GM12878 (cell line): ENCODE measurements at regions not wholly inside any gene's neighbourhood (a gene's known extent, or its start where the extent isn't known, plus 50 kb on each side); places are given as distances from the start of the nearest gene placed in this dataset.

ENCODE experiments used
- ATAC-seq: fragments of 200-7000 bp; cut with Tn5 transposase; 3 replicates; pipeline ENCODE4 v1.9.1; 2020; ENCODE audit warnings: mild to moderate bottlenecking, moderate library complexity
- BruUV-seq: library from RNA; stranded (reverse); fragments of 400-500 nt; replicated peaks from 2 replicates; lab custom pipeline; 2021; lab: Mats Ljungman, UMichigan
- CTCF ChIA-PET: fragments of 300-600 bp; sonication (Branson Sonifier 250); formaldehyde crosslinking; extraction: SDS; loops from one replicate; lab custom pipeline; 2021; ENCODE audit warnings: inconsistent platforms; lab: Yijun Ruan, JAX
- POLR2A ChIA-PET: fragments of 350-600 bp; formaldehyde crosslinking; extraction: SDS; loops from one replicate; lab custom pipeline; 2021; ENCODE audit warnings: inconsistent platforms; lab: Charles Lee
- RAD21 ChIA-PET: fragments of 300-600 bp; sonication (Branson Sonifier 250); formaldehyde crosslinking; loops from one replicate; lab custom pipeline; 2023; ENCODE audit warnings: antibody characterized with exemption; ENCODE audit not compliant: unreplicated experiment; lab: Charles Lee
- SMC1A ChIA-PET: fragments of 300-600 bp; sonication (Branson Sonifier 250); formaldehyde crosslinking; loops from one replicate; lab custom pipeline; 2023; ENCODE audit not compliant: unreplicated experiment, uncharacterized antibody; lab: Charles Lee
- DNase-seq: peaks from one replicate; pipeline ENCODE4 v3.0.0-alpha.2; 2011; ENCODE audit warnings: low read depth, low spot score
- FAIRE-seq: peaks from 3 replicates; lab custom pipeline; 2011; peaks lifted over from hg19 to GRCh38; lab: Jason Lieb, UNC
- H2AFZ ChIP-seq: 2 replicates; pipeline ENCODE4 v1.6.0; 2011; ENCODE audit warnings: low read depth, low read length, control low read depth; ENCODE audit not compliant: control insufficient read depth
- H3K27ac ChIP-seq: 2 replicates; pipeline ENCODE4 v1.5.1; 2011; ENCODE audit warnings: control low read depth; ENCODE audit not compliant: control insufficient read depth, insufficient read depth
- H3K27me3 ChIP-seq, 2 experiments: replicated peaks in 1 of 2; 2 replicates each; pipeline versions ENCODE4 v1.6.0 to v1.6.1; 2011; ENCODE audit warnings: low read length in 1 of 2; ENCODE audit not compliant: control insufficient read depth in 2 of 2, insufficient read depth in 2 of 2
- H3K36me3 ChIP-seq, 2 experiments: 2 replicates each; pipeline ENCODE4 v1.5.1; 2011; ENCODE audit warnings: low read length in 1 of 2; ENCODE audit not compliant: control insufficient read depth in 2 of 2, insufficient read depth in 2 of 2
- H3K4me1 ChIP-seq: 2 replicates; pipeline ENCODE4 v1.6.1; 2011; ENCODE audit warnings: mild to moderate bottlenecking, low read length, moderate library complexity, mixed read lengths; ENCODE audit not compliant: control insufficient read depth, insufficient read depth
- H3K4me2 ChIP-seq: 2 replicates; pipeline ENCODE4 v1.6.0; 2011; ENCODE audit warnings: control low read depth; ENCODE audit not compliant: control insufficient read depth, insufficient read depth
- H3K4me3 ChIP-seq: fragments of 200-600 bp; sonication (generic); 2 replicates; pipeline ENCODE4 v1.5.1; 2016
- H3K79me2 ChIP-seq: 2 replicates; pipeline ENCODE4 v1.6.0; 2011; ENCODE audit warnings: low read length; ENCODE audit not compliant: control insufficient read depth, insufficient read depth
- H3K9ac ChIP-seq: 2 replicates; pipeline ENCODE4 v1.8.0; 2011; ENCODE audit warnings: low read length, control low read depth, mixed read lengths; ENCODE audit not compliant: control insufficient read depth, insufficient read depth
- H3K9me3 ChIP-seq: replicated peaks from 3 replicates; pipeline ENCODE4 v1.5.1; 2011; ENCODE audit warnings: mild to moderate bottlenecking, low read length; ENCODE audit not compliant: control insufficient read depth, insufficient read depth
- H4K20me1 ChIP-seq: 2 replicates; pipeline ENCODE4 v1.6.0; 2011; ENCODE audit not compliant: control insufficient read depth, insufficient read depth
- BRCA1 ChIP-seq: IDR thresholded peaks from 2 replicates; pipeline ENCODE4 v1.6.1; 2011; ENCODE audit warnings: low read depth, low read length, improper control_type of control experiment
- CREM ChIP-seq: IDR thresholded peaks from 2 replicates; pipeline ENCODE4 v1.6.1; 2014; ENCODE audit warnings: antibody characterized with exemption, low read depth
- MEF2B ChIP-seq: fragments of 450-650 bp; IDR thresholded peaks from 2 replicates; pipeline ENCODE4 v1.6.1; 2018; ENCODE audit warnings: mild to moderate bottlenecking, moderate library complexity; ENCODE audit not compliant: partially characterized antibody, poor library complexity, severe bottlenecking
- NBN ChIP-seq: fragments of 450-650 bp; IDR thresholded peaks from 2 replicates; pipeline ENCODE4 v1.6.1; 2016
- NR2F1 ChIP-seq: fragments of 450-650 bp; conservative IDR thresholded peaks from 2 replicates; pipeline ENCODE4 v1.6.1; 2017; ENCODE audit warnings: mild to moderate bottlenecking
- POU2F2 ChIP-seq: IDR thresholded peaks from 3 replicates; pipeline ENCODE4 v1.6.1; 2011; ENCODE audit warnings: low read depth, mild to moderate bottlenecking, low read length, borderline replicate concordance
- SMAD5 ChIP-seq: IDR thresholded peaks from 2 replicates; pipeline ENCODE4 v1.6.1; 2016; ENCODE audit warnings: antibody characterized with exemption, low read depth
- STAT3 ChIP-seq: IDR thresholded peaks from 2 replicates; pipeline ENCODE4 v1.6.1; 2011; ENCODE audit warnings: low read depth, low read length, improper control_type of control experiment
- WGBS: methylation state at CpG from one replicate; pipeline ENCODE4 v1.1.6; 2016; ENCODE audit warnings: low lambda C conversion rate; ENCODE audit not compliant: insufficient replicate concordance, insufficient coverage; ENCODE audit errors: missing lambda C conversion rate; 5-methylcytosine and 5-hydroxymethylcytosine counted together
- in situ Hi-C: fragments of 300-500 bp; cut with MboI; formaldehyde crosslinking; loops from 9 replicates; pipeline ENCODE4 v1.14.3; 2018; ENCODE audit warnings: mixed read lengths
- intact Hi-C: fragments of 100-400 bp; cut with micrococcal nuclease; formaldehyde crosslinking; loops from one replicate; pipeline ENCODE4 v1.14.2; 2022; ENCODE audit not compliant: unreplicated experiment
- TF ChIP-seq, protein P1 (sequence below): fragments of 450-650 bp; conservative IDR thresholded peaks from 2 replicates; pipeline ENCODE4 v1.6.1; 2017; ENCODE audit warnings: mild to moderate bottlenecking, moderate library complexity
- TF ChIP-seq, protein P2 (sequence below), 3 experiments: IDR thresholded peaks in 2 of 3; conservative IDR thresholded peaks in 1 of 3; 2 replicates each; pipeline ENCODE4 v1.5.1; 2011; ENCODE audit warnings: low read depth in 3 of 3, low read length in 3 of 3, mild to moderate bottlenecking in 3 of 3, control low read depth in 2 of 3, moderate library complexity in 2 of 3, inconsistent platforms in 1 of 3, mixed read lengths in 1 of 3; ENCODE audit not compliant: control insufficient read depth in 2 of 3, insufficient read depth in 1 of 3; ENCODE audit errors: extremely low read depth in 1 of 3

- 53% methylated on average over 6 of the region's 6 CpGs for WGBS
- no peak for TF ChIP-seq BRCA1
- no peak for TF ChIP-seq POU2F2
- TF ChIP-seq CREM: no peak
- TF ChIP-seq SMAD5: no peak
- TF ChIP-seq, protein P1, sequence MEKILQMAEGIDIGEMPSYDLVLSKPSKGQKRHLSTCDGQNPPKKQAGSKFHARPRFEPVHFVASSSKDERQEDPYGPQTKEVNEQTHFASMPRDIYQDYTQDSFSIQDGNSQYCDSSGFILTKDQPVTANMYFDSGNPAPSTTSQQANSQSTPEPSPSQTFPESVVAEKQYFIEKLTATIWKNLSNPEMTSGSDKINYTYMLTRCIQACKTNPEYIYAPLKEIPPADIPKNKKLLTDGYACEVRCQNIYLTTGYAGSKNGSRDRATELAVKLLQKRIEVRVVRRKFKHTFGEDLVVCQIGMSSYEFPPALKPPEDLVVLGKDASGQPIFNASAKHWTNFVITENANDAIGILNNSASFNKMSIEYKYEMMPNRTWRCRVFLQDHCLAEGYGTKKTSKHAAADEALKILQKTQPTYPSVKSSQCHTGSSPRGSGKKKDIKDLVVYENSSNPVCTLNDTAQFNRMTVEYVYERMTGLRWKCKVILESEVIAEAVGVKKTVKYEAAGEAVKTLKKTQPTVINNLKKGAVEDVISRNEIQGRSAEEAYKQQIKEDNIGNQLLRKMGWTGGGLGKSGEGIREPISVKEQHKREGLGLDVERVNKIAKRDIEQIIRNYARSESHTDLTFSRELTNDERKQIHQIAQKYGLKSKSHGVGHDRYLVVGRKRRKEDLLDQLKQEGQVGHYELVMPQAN: no peak
- in situ Hi-C loops: no loop called here
- Histone ChIP-seq H4K20me1 (no peaks in the 10 kb centered on the region), H3K27ac (no peak overlapping the region), H3K27me3 (no peaks in the 10 kb centered on the region; a peak in 1 of 4 replicates), H3K4me2 (no peak overlapping the region), H3K9ac (no peak overlapping the region), H3K9me3 (no peaks in the 10 kb centered on the region), H3K4me3 (no peak overlapping the region), H2AFZ (no peak overlapping the region), H3K36me3 (no peaks in the 10 kb centered on the region), H3K4me1 (0 out of 2 replicates have a peak, but pooled peaks cover 2% of the 10 kb centered on the region), H3K79me2 (no peaks in the 10 kb centered on the region)
- ATAC-seq (no peak), DNase-seq (no peak), FAIRE-seq (no peak)
- no TSS peak for BruUV-seq
- ChIA-PET SMC1A (no interaction called here), CTCF (interaction anchor here (1.1 kb wide), 1 partner anchor 20 kb away, joined by 3 read pairs; no protein-coding TSS in a partner anchor), POLR2A (no interaction called here), RAD21 (no interaction called here)
- intact Hi-C loops: no loop called here
Observed at GRCh38 chr2:65660340-65660739, 227.9 kb upstream of the SPRED2 start.

GRCh38 chr2:65658881-65659280 is 226.5 kb upstream of the SPRED2 start:
- ChIA-PET CTCF (no interaction called here), POLR2A (no interaction called here), SMC1A (no interaction called here), RAD21 (no interaction called here)
- no peak overlapping the region for H3K4me3 ChIP-seq
- H3K9me3 ChIP-seq: no peaks in the 10 kb centered on the region
- in situ Hi-C loops (no loop called here), intact Hi-C loops (no loop called here)
- no peak for FAIRE-seq
- H3K4me1 ChIP-seq: 0 out of 2 replicates have a peak, but pooled peaks cover 2% of the 10 kb centered on the region
- H3K27ac ChIP-seq: no peak overlapping the region
- 33% methylated on average over 2 of the region's 2 CpGs for WGBS
- H3K27me3 ChIP-seq: no peaks in the 10 kb centered on the region; a peak in 1 of 4 replicates
- no peak for DNase-seq
- no peaks in the 10 kb centered on the region for H3K36me3 ChIP-seq
- H3K79me2 ChIP-seq: no peaks in the 10 kb centered on the region
- TF ChIP-seq MEF2B: no peak
- TF ChIP-seq, protein P2, sequence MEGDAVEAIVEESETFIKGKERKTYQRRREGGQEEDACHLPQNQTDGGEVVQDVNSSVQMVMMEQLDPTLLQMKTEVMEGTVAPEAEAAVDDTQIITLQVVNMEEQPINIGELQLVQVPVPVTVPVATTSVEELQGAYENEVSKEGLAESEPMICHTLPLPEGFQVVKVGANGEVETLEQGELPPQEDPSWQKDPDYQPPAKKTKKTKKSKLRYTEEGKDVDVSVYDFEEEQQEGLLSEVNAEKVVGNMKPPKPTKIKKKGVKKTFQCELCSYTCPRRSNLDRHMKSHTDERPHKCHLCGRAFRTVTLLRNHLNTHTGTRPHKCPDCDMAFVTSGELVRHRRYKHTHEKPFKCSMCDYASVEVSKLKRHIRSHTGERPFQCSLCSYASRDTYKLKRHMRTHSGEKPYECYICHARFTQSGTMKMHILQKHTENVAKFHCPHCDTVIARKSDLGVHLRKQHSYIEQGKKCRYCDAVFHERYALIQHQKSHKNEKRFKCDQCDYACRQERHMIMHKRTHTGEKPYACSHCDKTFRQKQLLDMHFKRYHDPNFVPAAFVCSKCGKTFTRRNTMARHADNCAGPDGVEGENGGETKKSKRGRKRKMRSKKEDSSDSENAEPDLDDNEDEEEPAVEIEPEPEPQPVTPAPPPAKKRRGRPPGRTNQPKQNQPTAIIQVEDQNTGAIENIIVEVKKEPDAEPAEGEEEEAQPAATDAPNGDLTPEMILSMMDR (IDR thresholded peaks at IDR 0.05 in 2 of 3, conservative IDR thresholded peaks at IDR 0.05 in 1 of 3; ENCODE audit: control insufficient read depth in 2 of 3, extremely low read depth in 1 of 3, insufficient read depth in 1 of 3, low read depth in 3 of 3, low read length in 3 of 3): no peak
- TF ChIP-seq NR2F1: no peak
- TF ChIP-seq NBN: no peak
- TF ChIP-seq STAT3: no peak
- H2AFZ ChIP-seq: peak overlapping the region; percentile 59; the same call in 1 of the 2 replicates
- H3K9ac ChIP-seq: no peak overlapping the region
- no peaks in the 10 kb centered on the region for H4K20me1 ChIP-seq
- no peak overlapping the region for H3K4me2 ChIP-seq
- BruUV-seq: no TSS peak
- no peak for ATAC-seq
